MCF 10A (cell line): ENCODE measurements at regions not wholly inside any gene's neighbourhood (a gene's known extent, or its start where the extent isn't known, plus 50 kb on each side); places are given as distances from the start of the nearest gene placed in this dataset.
A peak's percentile ranks its signal among the peaks of the same experiment; 100 is the strongest.

Source experiments
- BruUV-seq: library from RNA; stranded (reverse); fragments of 400-500 nt; replicated peaks from 2 replicates; lab custom pipeline; 2021; lab: Mats Ljungman, UMichigan
- CTCF ChIA-PET: fragments of 300-600 bp; sonication (Branson Sonifier 250); formaldehyde crosslinking; extraction: SDS; loops from one replicate; lab custom pipeline; 2021; ENCODE audit warnings: antibody characterized with exemption, inconsistent platforms; lab: Yijun Ruan, JAX
- POLR2A ChIA-PET: fragments of 300-600, 350-650 bp; sonication (Branson Sonifier 250); formaldehyde crosslinking; extraction: SDS; loops from one replicate; lab custom pipeline; 2020; ENCODE audit warnings: antibody characterized with exemption, inconsistent platforms; lab: Yijun Ruan, JAX
- DNase-seq: peaks from one replicate; pipeline ENCODE4 v3.0.0-alpha.2; 2018; ENCODE audit not compliant: unreplicated experiment
- H3K27ac Mint-ChIP-seq: one replicate; pipeline ENCODE4 v1.8.0; 2022; ENCODE audit warnings: mild to moderate bottlenecking, low read depth, mixed read lengths; ENCODE audit not compliant: unreplicated experiment
- H3K27me3 Mint-ChIP-seq: one replicate; pipeline ENCODE4 v1.8.0; 2022; ENCODE audit warnings: mixed read lengths; ENCODE audit not compliant: insufficient read depth, unreplicated experiment
- H3K36me3 Mint-ChIP-seq: one replicate; pipeline ENCODE4 v1.8.0; 2022; ENCODE audit warnings: mild to moderate bottlenecking, moderate library complexity, mixed read lengths; ENCODE audit not compliant: insufficient read depth, unreplicated experiment
- H3K4me1 Mint-ChIP-seq: one replicate; pipeline ENCODE4 v1.8.0; 2022; ENCODE audit warnings: mixed read lengths; ENCODE audit not compliant: insufficient read depth, unreplicated experiment
- H3K4me3 Mint-ChIP-seq: one replicate; pipeline ENCODE4 v1.8.0; 2022; ENCODE audit warnings: mild to moderate bottlenecking, moderate library complexity, mixed read lengths; ENCODE audit not compliant: unreplicated experiment
- H3K9me3 Mint-ChIP-seq: one replicate; pipeline ENCODE4 v1.8.0; 2022; ENCODE audit warnings: mixed read lengths; ENCODE audit not compliant: unreplicated experiment
- CTCF ChIP-seq: fragments of 200-600 bp; IDR thresholded peaks from one replicate; pipeline ENCODE4 v1.8.0; 2022; ENCODE audit warnings: antibody characterized with exemption, mild to moderate bottlenecking; ENCODE audit not compliant: unreplicated experiment
- intact Hi-C: fragments of 100-400 bp; cut with micrococcal nuclease; formaldehyde crosslinking; loops from 2 replicates; pipeline ENCODE4 v1.14.1; 2022

- Mint-ChIP-seq H3K27me3 (peaks cover 57% of the 10 kb centered on the region), H3K4me1 (no peaks in the 10 kb centered on the region), H3K4me3 (no peak overlapping the region), H3K36me3 (no peaks in the 10 kb centered on the region), H3K27ac (no peak overlapping the region), H3K9me3 (no peaks in the 10 kb centered on the region)
- BruUV-seq: no TSS peak
- ChIA-PET POLR2A (no interaction called here), CTCF (no interaction called here)
- intact Hi-C loops: no loop called here
- TF ChIP-seq CTCF: no peak
- no peak for DNase-seq
Measured at GRCh38 chr3:76206346-76206745, 421.0 kb upstream of the ZNF717 start.

- no peaks in the 10 kb centered on the region for H3K36me3 Mint-ChIP-seq
- POLR2A ChIA-PET: no interaction called here
- no TSS peak for BruUV-seq
- H3K27me3 Mint-ChIP-seq: peaks cover 24% of the 10 kb centered on the region
- intact Hi-C loops: no loop called here
- DNase-seq: no peak
- CTCF ChIA-PET: no interaction called here
- no peaks in the 10 kb centered on the region for H3K4me1 Mint-ChIP-seq
- no peak overlapping the region for H3K27ac Mint-ChIP-seq
- TF ChIP-seq CTCF: no peak
- H3K9me3 Mint-ChIP-seq: peaks cover 15% of the 10 kb centered on the region
- H3K4me3 Mint-ChIP-seq: no peak overlapping the region
Measured at GRCh38 chr3:76212679-76213078, 427.3 kb upstream of the ZNF717 start.

- peak; percentile 18 for DNase-seq
- BruUV-seq: no TSS peak
- no peak overlapping the region for H3K4me3 Mint-ChIP-seq
- intact Hi-C loops: no loop called here
- CTCF ChIA-PET: no interaction called here
- H3K36me3 Mint-ChIP-seq: no peaks in the 10 kb centered on the region
- H3K27me3 Mint-ChIP-seq: no peaks in the 10 kb centered on the region
- H3K4me1 Mint-ChIP-seq: no peaks in the 10 kb centered on the region
- H3K9me3 Mint-ChIP-seq: peaks cover 2% of the 10 kb centered on the region
- POLR2A ChIA-PET: no interaction called here
- TF ChIP-seq CTCF: no peak
- no peak overlapping the region for H3K27ac Mint-ChIP-seq
Measured at GRCh38 chr3:76222201-76222600, 436.9 kb upstream of the ZNF717 start.

- Mint-ChIP-seq H3K36me3 (no peaks in the 10 kb centered on the region), H3K27ac (no peak overlapping the region), H3K4me3 (no peak overlapping the region), H3K27me3 (peaks cover 24% of the 10 kb centered on the region), H3K4me1 (no peaks in the 10 kb centered on the region), H3K9me3 (no peaks in the 10 kb centered on the region)
- intact Hi-C loops: no loop called here
- POLR2A ChIA-PET: no interaction called here
- CTCF ChIA-PET: no interaction called here
- no TSS peak for BruUV-seq
- DNase-seq: no peak
- no peak for TF ChIP-seq CTCF
Measured at GRCh38 chr3:76231258-76231657, 445.9 kb upstream of the ZNF717 start.
